Transverse colon (tissue), 4 donors: ENCODE measurements at regions not wholly inside any gene's neighbourhood (a gene's known extent, or its start where the extent isn't known, plus 50 kb on each side); places are given as distances from the start of the nearest gene placed in this dataset.

Source experiments
- DNase-seq: peaks from one replicate; pipeline ENCODE4 v3.0.0-alpha.2; 2019
- H3K27ac ChIP-seq, 4 donors: fragments of 200-600 bp; sonication (generic); 2 replicates each; pipeline ENCODE4 v1.5.1; 2016 to 2018; ENCODE audit warnings: inconsistent platforms in 4 of 4
- H3K27me3 ChIP-seq: fragments of 200-600 bp; sonication (generic); 2 replicates; pipeline ENCODE4 v1.5.1; 2017; ENCODE audit warnings: inconsistent platforms
- H3K36me3 ChIP-seq, 4 donors: fragments of 200-600 bp; sonication (generic); 2 replicates each; pipeline ENCODE4 v1.5.1; 2017 to 2019; ENCODE audit warnings: inconsistent platforms in 4 of 4
- H3K4me1 ChIP-seq, 4 donors: fragments of 200-600 bp; sonication (generic); 2 replicates each; pipeline ENCODE4 v1.5.1; 2017 to 2020; ENCODE audit warnings: inconsistent platforms in 4 of 4
- H3K4me3 ChIP-seq, 4 donors: fragments of 200-600 bp; sonication (generic); 1 replicate in 1 of 4; 2 replicates in 3 of 4; pipeline versions ENCODE4 v1.5.1 to v1.6.1; 2017 to 2019; ENCODE audit warnings: inconsistent platforms in 4 of 4
- H3K9me3 ChIP-seq, 2 donors: fragments of 200-600 bp; sonication (generic); 2 replicates each; pipeline ENCODE4 v1.5.1; 2017 to 2019; ENCODE audit warnings: inconsistent platforms in 2 of 2
- EP300 ChIP-seq: sonication (generic); formaldehyde crosslinking; IDR thresholded peaks from one replicate; pipeline ENCODE4 v1.6.1; 2017; ENCODE audit warnings: antibody characterized with exemption, low read depth
- POLR2A ChIP-seq: fragments of 450-650 bp; IDR thresholded peaks from one replicate; pipeline ENCODE4 v1.6.1; 2016; ENCODE audit warnings: antibody characterized with exemption, mild to moderate bottlenecking, moderate library complexity
- POLR2AphosphoS5 ChIP-seq, 3 donors: sonication (generic); formaldehyde crosslinking; IDR thresholded peaks; one replicate each; pipeline ENCODE4 v1.6.1; 2016; ENCODE audit warnings: antibody characterized with exemption in 3 of 3
- WGBS, 2 donors: methylation state at CpG; one replicate each; pipeline ENCODE4 v1.1.5; 2018; ENCODE audit warnings: low coverage in 1 of 2; 5-methylcytosine and 5-hydroxymethylcytosine counted together
- in situ Hi-C, 4 donors: fragments of 200-750 bp; cut with MboI; loops; one replicate each; pipeline versions ENCODE4 v1.15.0 to v1.15.1; 2017; ENCODE audit warnings: low sequenced_read_pairs in 3 of 4, low pct_ligation_motif_present in 1 of 4, low pct_unique_long_range_greater_than_20kb in 1 of 4
- intact Hi-C: fragments of 100-400 bp; cut with DNase I; formaldehyde crosslinking; loops from one replicate; pipeline ENCODE4 v1.15.1; 2023; ENCODE audit warnings: low total_unique reads
- TF ChIP-seq, protein P1 (sequence below), 5 experiments: fragments of 200-600 bp in 3 of 5; fragments of 450-650 bp in 2 of 5; sonication (generic) in 3 of 5; IDR thresholded peaks; 1 replicate in 2 of 5; 2 replicates in 3 of 5; pipeline ENCODE4 v1.5.1; 2016 to 2017; ENCODE audit warnings: antibody characterized with exemption in 5 of 5, inconsistent platforms in 3 of 5, mild to moderate bottlenecking in 2 of 5, moderate library complexity in 1 of 5

DNA sequence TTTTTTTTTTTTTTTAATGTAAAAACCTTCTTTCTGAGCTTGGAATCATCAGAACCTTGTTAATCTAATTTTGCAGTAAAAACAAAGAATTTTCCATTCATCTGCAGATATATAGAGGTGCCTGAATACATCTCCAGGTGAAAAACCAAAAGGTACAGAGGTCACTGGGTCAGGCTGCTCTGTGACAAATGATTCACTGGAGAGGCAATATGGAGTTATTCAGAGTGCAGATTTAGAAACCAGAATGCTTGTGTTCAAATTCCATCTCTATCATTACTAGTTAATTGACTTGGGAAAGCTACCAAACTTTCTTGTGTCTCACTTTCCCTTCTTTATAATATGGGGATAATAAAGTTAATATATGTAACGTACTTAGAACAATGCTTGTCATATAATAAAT is 51.5 kb upstream of the C1orf53 start:
- Histone ChIP-seq H3K27me3 (no peaks in the 10 kb centered on the region), H3K4me1 (no peaks in the 10 kb centered on the region), H3K36me3 (no peaks in the 10 kb centered on the region), H3K4me3 (no peak overlapping the region), H3K9me3 (no peaks in the 10 kb centered on the region), H3K27ac (no peak overlapping the region)
- WGBS, 2 donors = 57 to 71% methylated on average over 1 of the region's 1 CpG
- TF ChIP-seq POLR2A = no peak
- TF ChIP-seq, protein P1, sequence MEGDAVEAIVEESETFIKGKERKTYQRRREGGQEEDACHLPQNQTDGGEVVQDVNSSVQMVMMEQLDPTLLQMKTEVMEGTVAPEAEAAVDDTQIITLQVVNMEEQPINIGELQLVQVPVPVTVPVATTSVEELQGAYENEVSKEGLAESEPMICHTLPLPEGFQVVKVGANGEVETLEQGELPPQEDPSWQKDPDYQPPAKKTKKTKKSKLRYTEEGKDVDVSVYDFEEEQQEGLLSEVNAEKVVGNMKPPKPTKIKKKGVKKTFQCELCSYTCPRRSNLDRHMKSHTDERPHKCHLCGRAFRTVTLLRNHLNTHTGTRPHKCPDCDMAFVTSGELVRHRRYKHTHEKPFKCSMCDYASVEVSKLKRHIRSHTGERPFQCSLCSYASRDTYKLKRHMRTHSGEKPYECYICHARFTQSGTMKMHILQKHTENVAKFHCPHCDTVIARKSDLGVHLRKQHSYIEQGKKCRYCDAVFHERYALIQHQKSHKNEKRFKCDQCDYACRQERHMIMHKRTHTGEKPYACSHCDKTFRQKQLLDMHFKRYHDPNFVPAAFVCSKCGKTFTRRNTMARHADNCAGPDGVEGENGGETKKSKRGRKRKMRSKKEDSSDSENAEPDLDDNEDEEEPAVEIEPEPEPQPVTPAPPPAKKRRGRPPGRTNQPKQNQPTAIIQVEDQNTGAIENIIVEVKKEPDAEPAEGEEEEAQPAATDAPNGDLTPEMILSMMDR (IDR thresholded peaks at IDR 0.05) = no peak
- TF ChIP-seq POLR2AphosphoS5 (IDR thresholded peaks at IDR 0.05) = no peak
- TF ChIP-seq EP300 = no peak
- intact Hi-C loops = no loop called here
- DNase-seq = no peak
- in situ Hi-C loops = loop anchor here in 1 of 4 donors (25.0 kb wide), 1 partner anchor 239 kb away; no protein-coding TSS in a partner anchor

DNA sequence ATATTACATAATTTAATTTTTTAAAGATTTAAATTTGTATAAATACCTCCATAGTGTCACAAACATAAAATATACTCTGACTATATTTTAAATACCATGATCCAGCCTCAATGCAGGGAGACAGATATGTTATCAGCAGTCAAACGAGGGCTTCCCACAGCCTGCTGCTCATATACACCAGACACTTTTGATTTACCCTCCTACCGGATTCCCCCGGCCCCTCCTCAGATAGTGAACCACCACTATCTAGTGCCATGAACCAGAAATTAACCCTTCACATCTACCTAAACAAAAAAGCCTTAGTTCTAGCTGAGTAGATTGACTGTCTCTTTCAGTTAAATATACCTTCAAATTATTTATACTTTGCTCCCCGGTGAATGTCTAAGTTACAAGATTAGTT is 52.4 kb upstream of the C1orf53 start:
- no peaks in the 10 kb centered on the region for H3K4me1 ChIP-seq
- H3K27ac ChIP-seq = no peak overlapping the region
- no peaks in the 10 kb centered on the region for H3K27me3 ChIP-seq
- H3K36me3 ChIP-seq = no peaks in the 10 kb centered on the region
- 55 to 60% methylated on average over 2 to 4 of the region's 4 CpGs for WGBS, 2 donors
- no peak overlapping the region for H3K4me3 ChIP-seq
- H3K9me3 ChIP-seq = no peaks in the 10 kb centered on the region
- in situ Hi-C loops (loop anchor here in 1 of 4 donors (25.0 kb wide), 1 partner anchor 238 kb away; no protein-coding TSS in a partner anchor), intact Hi-C loops (no loop called here)
- no peak for TF ChIP-seq EP300
- no peak for TF ChIP-seq POLR2AphosphoS5 (IDR thresholded peaks at IDR 0.05)
- TF ChIP-seq POLR2A = no peak
- TF ChIP-seq, protein P1 (IDR thresholded peaks at IDR 0.05) = no peak
- no peak for DNase-seq

DNA sequence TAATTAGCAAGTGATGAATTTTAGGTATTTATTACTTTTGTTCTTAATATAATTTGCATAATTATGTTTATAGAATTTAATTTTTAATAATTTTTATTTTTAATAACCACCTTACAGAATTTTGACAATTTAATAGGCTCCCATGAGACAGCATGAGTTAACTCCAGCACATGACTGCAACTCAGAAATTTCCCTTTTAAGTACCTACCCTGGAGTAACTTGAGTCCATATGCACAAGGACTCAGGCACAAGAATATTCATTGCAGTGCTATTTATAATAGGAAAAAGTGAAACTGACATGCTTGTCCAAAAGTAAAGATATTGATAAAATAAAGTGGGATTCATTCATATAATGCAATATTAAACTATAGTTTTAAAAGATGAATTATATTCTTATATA is 54.1 kb upstream of the C1orf53 start:
- DNase-seq = no peak
- no peaks in the 10 kb centered on the region for H3K36me3 ChIP-seq
- no peaks in the 10 kb centered on the region for H3K27me3 ChIP-seq
- no peaks in the 10 kb centered on the region for H3K4me1 ChIP-seq
- in situ Hi-C loops = no loop called here
- H3K27ac ChIP-seq = no peak overlapping the region
- TF ChIP-seq, protein P1 (IDR thresholded peaks at IDR 0.05) = no peak
- TF ChIP-seq EP300 (no peak), POLR2AphosphoS5 (IDR thresholded peaks at IDR 0.05) (no peak), POLR2A (no peak)
- intact Hi-C loops = no loop called here
- H3K9me3 ChIP-seq = no peaks in the 10 kb centered on the region
- H3K4me3 ChIP-seq = no peak overlapping the region

DNA sequence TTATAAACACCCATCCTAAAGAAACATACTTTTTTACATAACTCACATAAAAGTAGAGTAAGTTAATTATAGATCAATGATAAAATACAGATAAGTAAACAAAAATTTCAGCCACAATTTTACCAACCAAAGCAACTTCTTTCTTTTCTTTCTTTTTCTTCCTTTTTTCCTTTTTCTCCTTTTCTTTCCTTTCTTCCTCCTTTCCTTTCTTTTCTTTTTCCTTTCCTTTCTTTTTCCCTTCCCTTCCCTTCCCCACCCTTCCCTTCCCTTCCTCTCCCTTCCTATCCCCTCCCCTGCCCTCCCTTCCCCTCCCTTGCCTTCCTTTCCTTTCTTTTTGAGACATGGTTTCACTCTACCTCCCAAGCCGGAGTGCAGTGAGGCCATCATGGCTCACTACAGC is 56.5 kb upstream of the C1orf53 start:
- in situ Hi-C loops = no loop called here
- no peaks in the 10 kb centered on the region for H3K27me3 ChIP-seq
- DNase-seq = no peak
- H3K27ac ChIP-seq = no peak overlapping the region
- TF ChIP-seq POLR2AphosphoS5 (IDR thresholded peaks at IDR 0.05) (no peak), POLR2A (no peak), EP300 (no peak)
- TF ChIP-seq, protein P1 (IDR thresholded peaks at IDR 0.05) = no peak
- intact Hi-C loops = no loop called here
- no peak overlapping the region for H3K4me3 ChIP-seq
- no peaks in the 10 kb centered on the region for H3K36me3 ChIP-seq
- no peaks in the 10 kb centered on the region for H3K9me3 ChIP-seq
- 100% methylated on average over 1 of the region's 1 CpG; no CpG with 5 or more reads in 1 of the 2 donors for WGBS, 2 donors
- H3K4me1 ChIP-seq = peaks cover 0 to 15% (median 3%) of the 10 kb centered on the region in 4 donors
